Endothelial cell of umbilical vein (primary cell): ENCODE measurements at regions not wholly inside any gene's neighbourhood (a gene's known extent, or its start where the extent isn't known, plus 50 kb on each side); places are given as distances from the start of the nearest gene placed in this dataset.

ENCODE experiments used
- GATA2 ChIP-seq: IDR thresholded peaks from 2 replicates; pipeline ENCODE4 v1.7.0; 2011; ENCODE audit warnings: low read depth, mild to moderate bottlenecking, moderate library complexity, mixed read lengths, low read length; ENCODE audit not compliant: insufficient read length, insufficient read depth
- TF ChIP-seq, protein P1 (sequence below), 2 donors: IDR thresholded peaks; 1 replicate in 1 of 2; 2 replicates in 1 of 2; pipeline ENCODE4 v1.5.1; 2011; ENCODE audit warnings: low read length in 2 of 2, mild to moderate bottlenecking in 2 of 2, moderate library complexity in 2 of 2, control low read depth in 1 of 2, inconsistent platforms in 1 of 2, low read depth in 1 of 2; ENCODE audit not compliant: insufficient read depth in 1 of 2; ENCODE audit errors: extremely low read depth in 1 of 2

GRCh38 chr6:168885196-168885595, 368.4 kb downstream of the THBS2 start:
- TF ChIP-seq, protein P1, sequence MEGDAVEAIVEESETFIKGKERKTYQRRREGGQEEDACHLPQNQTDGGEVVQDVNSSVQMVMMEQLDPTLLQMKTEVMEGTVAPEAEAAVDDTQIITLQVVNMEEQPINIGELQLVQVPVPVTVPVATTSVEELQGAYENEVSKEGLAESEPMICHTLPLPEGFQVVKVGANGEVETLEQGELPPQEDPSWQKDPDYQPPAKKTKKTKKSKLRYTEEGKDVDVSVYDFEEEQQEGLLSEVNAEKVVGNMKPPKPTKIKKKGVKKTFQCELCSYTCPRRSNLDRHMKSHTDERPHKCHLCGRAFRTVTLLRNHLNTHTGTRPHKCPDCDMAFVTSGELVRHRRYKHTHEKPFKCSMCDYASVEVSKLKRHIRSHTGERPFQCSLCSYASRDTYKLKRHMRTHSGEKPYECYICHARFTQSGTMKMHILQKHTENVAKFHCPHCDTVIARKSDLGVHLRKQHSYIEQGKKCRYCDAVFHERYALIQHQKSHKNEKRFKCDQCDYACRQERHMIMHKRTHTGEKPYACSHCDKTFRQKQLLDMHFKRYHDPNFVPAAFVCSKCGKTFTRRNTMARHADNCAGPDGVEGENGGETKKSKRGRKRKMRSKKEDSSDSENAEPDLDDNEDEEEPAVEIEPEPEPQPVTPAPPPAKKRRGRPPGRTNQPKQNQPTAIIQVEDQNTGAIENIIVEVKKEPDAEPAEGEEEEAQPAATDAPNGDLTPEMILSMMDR (IDR thresholded peaks at IDR 0.05; ENCODE audit: extremely low read depth in 1 of 2, insufficient read depth in 1 of 2, low read depth in 1 of 2, low read length in 2 of 2), result no peak
- no peak for TF ChIP-seq GATA2
